HG03378 (cell line): ENCODE measurements at regions not wholly inside any gene's neighbourhood (a gene's known extent, or its start where the extent isn't known, plus 50 kb on each side); places are given as distances from the start of the nearest gene placed in this dataset.

ENCODE experiments used
- ATAC-seq: cut with Tn5 transposase; IDR thresholded peaks from one replicate; pipeline ENCODE4 v1.9.1; 2021; ENCODE audit warnings: mild to moderate bottlenecking, moderate library complexity; ENCODE audit not compliant: unreplicated experiment

- no peak for ATAC-seq
These were observed 69.6 kb downstream of the RBFOX3 start for GRCh38 chr17:79541056-79541850.

GRCh38 chr17:79539944-79540705 lies 70.7 kb downstream of the RBFOX3 start:
- ATAC-seq, result no peak

- no peak for ATAC-seq
These were observed 72.6 kb downstream of the RBFOX3 start for GRCh38 chr17:79538291-79538690.

GRCh38 chr17:79537686-79538085 lies 73.2 kb downstream of the RBFOX3 start:
- ATAC-seq, result no peak

GRCh38 chr17:79537061-79537460 lies 73.8 kb downstream of the RBFOX3 start:
- no peak for ATAC-seq

GRCh38 chr17:79536212-79536840 lies 74.5 kb downstream of the RBFOX3 start:
- no peak for ATAC-seq

- ATAC-seq, result no peak
These were observed 75.2 kb downstream of the RBFOX3 start for GRCh38 chr17:79535728-79536025.

- ATAC-seq, result no peak
These were observed 75.8 kb downstream of the RBFOX3 start for GRCh38 chr17:79534851-79535727.

- ATAC-seq, result no peak
These were observed 76.7 kb downstream of the RBFOX3 start for GRCh38 chr17:79534111-79534510.

- ATAC-seq, result no peak
These were observed 77.7 kb downstream of the RBFOX3 start for GRCh38 chr17:79533116-79533515.

GRCh38 chr17:79532107-79532790 lies 78.6 kb downstream of the RBFOX3 start:
- no peak for ATAC-seq

GRCh38 chr17:79531191-79532095 lies 79.4 kb downstream of the RBFOX3 start:
- no peak for ATAC-seq

GRCh38 chr17:79530361-79531105 lies 80.3 kb downstream of the RBFOX3 start:
- no peak for ATAC-seq

GRCh38 chr17:79529661-79530081 lies 81.2 kb downstream of the RBFOX3 start:
- ATAC-seq, result no peak

- no peak for ATAC-seq
These were observed 82.2 kb downstream of the RBFOX3 start for GRCh38 chr17:79528592-79529125.

GRCh38 chr17:79527306-79527705 lies 83.5 kb downstream of the RBFOX3 start:
- ATAC-seq, result no peak

- ATAC-seq, result no peak
These were observed 84.8 kb downstream of the RBFOX3 start for GRCh38 chr17:79525793-79526677.
